ENCODE measurements at regions not wholly inside any gene's neighbourhood (a gene's known extent, or its start where the extent isn't known, plus 50 kb on each side); places are given as distances from the start of the nearest gene placed in this dataset.
A peak's percentile ranks its signal among the peaks of the same experiment; 100 is the strongest.

DNA sequence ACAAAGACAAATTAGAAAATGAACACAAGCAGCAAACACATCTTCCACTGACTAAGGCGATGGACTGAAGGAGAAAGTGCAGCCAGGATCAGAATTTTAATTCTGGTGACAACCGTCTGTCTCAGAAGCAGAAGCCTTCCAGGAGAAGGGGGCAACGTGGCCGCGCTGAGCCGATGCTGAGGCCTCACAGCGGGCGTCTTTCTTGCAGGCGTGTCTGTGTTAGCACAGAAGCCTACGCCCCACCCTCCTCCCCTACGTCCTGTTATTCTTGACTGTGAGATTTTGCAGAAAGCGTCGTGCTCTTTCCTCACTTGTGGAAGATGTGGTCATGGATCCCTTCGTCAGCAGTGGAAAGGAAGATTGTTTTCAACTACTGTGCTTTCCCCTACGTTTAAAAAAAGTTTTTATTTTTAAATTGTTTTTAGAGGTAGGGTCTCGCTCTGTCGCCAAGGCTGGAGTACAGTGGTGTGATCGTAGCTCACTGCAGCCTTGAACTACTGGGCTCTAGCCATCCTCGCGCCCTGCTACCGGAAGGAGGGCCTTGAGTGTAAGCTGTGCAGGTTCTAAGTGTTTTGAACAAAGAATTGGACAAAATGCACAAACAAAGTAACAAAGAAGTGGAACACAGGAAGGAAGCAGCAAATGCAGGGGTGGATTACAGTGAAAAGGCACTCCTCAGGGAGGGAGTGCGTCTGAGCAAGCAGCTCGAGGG lies 422.0 kb downstream of the GALR1 start:
- no peak for DNase-seq

DNA sequence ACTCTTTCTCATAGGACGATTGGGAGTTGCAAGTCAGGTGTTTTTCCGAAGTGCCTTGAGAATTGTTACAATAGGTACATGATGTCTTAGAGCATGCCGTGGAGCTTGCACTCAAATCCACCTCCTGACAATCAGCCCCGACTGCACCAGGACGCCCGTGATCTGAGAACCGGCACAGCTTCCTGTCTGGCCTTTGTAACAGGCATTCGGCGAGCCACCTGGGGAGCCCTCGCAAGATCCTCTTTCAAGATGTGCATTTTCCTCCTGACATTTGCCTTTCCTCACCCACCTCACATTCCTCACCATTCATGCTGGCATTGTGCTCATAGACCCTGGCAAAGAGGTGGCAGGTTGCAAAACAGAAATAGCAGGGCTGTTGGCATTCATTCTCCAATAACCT lies 427.3 kb downstream of the GALR1 start:
- no peak for DNase-seq

DNA sequence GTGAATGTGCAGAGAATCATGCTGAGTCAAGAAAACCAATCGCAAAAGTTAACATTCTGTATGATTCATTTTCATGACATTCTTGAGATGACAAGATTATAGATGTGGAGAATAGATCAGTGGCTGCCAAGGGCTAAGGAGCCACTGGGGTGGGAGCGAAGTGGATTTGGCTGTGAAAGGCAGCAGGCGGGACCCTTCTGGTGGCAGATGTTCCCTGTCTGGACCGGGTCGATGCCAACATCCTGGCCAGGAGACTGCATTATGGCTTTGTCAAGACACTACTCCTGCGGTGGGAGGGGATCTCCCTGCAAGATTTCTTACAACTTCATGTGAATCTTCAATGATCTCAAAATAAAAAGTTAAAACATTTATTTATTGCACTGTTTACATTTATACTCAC lies 427.9 kb downstream of the GALR1 start:
- DNase-seq, result no peak

DNA sequence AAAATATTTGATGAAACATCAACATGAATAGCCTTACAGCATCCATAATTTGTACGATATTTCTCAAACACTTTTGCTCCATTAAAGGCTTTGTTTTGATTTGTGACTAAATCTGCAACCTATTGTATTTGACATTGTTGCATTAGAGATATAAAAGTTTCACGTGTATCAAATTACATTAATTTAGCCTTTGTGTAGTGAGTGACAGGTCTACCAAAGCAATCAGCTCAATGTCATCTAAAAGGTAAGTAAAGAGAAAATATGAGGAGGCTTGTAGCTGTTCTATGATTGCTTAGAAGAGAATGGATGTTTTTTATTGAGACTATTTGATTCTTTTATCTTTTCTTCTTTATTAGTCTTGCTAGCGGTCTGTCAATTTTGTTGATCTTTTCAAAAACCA lies 430.2 kb downstream of the GALR1 start:
- no peak for DNase-seq

DNA sequence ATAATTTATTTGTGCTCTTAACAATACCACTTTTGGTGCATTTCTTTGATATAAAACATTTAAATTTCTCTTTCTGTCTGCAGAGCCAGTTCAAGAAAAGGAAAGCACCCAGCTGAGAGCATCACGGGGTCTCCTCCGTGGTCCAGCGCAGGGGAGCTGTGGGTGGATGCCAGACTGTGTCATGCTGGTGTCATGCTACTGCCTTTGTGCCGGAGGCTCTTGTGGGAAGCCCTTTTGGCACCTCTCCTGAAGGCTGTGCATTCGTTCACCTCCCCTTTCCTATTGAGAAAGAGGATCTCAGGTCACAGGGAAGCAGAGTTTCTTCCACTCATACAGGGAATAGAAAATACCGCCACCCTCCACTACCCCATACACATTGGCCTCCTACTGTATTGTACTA lies 450.4 kb downstream of the GALR1 start:
- no peak for DNase-seq

DNA sequence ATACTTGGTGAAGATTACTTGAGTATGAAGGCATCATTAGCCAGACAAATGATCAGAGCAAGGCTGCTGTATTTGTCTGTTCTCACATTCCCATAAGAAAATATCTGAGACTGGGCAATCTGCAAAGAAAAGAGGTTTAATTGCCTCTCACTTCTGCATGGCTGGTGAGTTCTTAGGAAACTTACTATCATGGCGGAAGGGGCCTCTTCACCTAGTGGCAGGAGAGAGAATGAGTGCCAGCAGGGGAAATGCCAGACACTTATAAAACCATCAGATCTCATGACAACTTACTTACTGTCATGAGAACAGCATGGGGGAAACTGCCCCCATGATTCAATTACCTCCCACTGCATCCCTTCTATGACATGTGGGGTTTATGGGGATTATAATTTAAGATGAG lies 452.3 kb downstream of the GALR1 start:
- DNase-seq, result no peak

DNA sequence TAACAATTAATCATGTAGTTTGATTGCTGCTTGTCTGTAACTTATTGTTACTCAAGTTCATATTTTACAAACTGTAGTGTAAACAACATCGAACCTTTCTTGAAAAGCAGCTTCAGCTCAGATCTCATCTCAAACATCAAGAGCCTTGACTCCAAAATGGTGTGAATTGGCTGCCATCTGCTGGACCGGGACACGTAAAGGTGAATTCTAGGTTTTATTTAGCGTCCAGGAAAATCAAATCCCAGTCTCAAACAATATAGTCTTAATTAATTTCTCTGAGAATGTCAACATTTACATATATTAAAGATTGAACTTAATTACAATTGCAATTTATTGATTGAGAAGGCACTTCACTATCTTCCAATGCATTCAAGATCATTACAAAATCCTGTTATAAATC lies 453.0 kb downstream of the GALR1 start:
- peak; percentile 7 for DNase-seq

DNA sequence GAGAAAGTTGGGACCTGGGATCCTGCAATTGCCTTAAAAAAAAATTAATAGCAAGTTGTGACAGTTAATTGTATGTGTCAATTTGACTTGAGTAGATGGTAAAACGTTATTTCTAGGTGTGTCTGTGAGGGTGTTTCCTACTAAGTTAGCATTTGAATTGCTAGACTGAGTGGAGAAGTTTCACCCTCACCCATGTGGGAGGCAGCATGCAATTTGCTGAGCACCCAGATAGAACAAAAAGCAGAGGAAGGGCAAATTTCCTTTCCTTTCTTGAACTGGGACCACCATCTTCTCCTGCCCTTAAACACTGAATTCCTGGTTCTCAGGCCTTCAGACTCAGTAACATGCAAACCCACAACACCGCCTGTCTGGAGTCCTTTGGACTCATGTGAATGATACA lies 455.7 kb downstream of the GALR1 start:
- no peak for DNase-seq

DNA sequence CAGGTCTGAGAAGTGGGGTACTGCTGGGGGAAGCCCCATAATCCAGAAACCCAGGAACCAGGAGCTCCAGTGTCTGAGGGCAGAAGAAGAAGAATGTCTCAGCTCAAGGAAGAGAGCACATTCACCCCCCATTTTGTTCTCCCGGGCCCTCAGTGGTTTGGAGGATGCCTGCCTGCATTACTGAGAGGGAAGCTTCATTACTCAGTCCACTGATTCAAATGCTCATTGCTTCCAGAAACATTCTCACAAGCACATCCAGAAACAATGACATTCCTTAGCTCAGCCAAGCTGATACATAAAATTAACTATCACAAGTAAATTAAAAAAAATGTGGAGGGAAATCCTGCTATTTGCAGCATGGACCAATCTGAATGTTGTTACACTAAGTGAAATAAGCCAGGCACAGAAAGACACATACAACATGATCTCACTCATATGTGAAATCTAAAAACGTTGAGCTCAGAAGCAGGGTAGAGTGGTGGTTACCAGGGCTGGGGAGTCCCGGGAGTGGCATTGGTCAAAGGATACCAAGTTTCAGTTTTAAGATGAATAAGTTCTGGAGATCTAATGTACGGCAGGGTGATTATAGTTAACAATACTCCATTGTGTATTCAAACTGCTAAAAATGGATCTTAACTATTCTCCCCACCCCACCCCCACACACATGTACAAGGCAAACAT lies 459.3 kb downstream of the GALR1 start:
- no peak for DNase-seq

DNA sequence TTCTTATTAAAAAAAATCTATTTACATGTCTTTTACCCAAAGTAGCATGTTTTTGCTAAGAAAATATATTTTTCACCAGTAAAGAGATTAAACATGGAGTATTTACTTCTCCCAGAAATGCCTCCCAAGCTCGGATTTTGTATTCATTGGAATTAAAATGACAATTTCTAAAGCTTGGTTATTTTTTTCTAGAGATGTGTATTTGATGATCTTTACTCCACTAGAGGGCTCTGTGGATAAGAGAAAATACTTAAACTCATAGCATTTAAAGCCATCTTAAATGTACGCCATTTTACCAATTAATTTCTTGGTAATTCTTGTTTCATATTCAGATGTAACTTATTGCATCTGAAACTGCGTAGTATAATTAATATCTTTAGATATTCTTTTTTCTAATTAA lies 461.4 kb downstream of the GALR1 start:
- DNase-seq, result no peak

DNA sequence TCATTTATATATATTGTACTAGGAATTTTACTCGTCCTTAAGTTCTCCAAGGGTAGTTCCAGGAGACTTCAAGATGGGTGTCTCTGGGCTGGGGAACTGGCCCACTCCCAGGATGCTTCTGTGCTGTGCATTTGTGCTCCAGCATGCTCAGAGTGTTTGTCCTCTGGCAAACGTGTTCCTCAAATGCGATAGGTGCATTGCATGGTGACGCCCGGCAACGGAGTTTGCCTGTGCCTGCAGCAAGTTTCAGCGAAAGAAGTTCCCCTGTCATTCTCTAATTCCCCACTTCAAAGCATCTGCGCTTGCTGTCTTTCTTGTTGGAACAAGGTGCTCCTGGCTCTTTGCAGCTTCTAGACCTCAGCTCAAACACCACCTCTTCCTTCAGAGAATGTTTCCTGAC lies 465.1 kb downstream of the GALR1 start:
- DNase-seq, result no peak

DNA sequence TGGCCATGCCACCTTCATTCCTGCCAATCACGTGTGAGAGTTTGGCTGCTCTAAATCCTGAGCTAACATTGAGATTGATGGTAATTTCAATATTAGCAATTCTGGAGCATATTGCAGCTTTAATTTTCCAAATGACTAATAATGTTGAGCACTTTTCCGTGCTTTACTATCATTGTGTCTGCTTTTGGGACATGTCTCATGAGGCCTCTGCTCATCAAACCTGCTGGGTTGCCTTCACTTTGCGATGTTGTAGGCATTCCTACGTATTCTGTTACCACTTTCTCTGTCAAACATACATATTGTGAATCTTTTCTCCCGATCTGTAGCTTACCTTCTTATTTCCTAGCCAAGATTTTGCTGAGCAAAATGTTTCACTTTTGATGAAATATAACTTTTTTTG lies 466.6 kb downstream of the GALR1 start:
- no peak for DNase-seq

DNA sequence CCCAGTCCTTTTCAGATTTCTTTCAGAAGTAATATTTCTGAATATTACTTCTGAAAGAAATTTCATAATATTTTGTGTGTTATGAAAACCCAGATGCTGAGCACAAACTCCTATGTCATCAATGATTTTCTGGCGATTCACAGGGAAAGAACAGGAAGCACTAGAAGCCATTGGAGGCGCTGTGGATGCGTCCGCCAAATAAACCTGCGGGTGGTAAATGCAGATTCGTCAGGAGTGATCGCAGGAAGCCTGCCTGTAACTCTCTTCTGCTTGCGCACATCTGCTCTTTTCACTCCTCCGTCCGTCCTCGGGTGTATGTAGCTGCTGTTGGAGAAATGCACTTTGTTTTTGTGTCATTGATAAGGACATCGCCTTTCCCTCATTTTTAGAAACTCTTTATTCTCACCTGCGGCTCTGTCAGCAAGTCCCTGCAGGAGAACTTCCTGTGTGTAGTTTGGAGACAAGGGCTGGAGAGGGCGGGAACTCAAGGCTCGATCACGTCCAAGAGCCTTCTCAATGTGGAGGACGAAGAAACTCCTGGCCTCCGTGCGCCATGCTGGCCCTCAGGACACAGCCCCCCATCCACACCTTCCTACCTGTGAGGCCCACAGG lies 483.8 kb downstream of the GALR1 start:
- no peak for DNase-seq

DNA sequence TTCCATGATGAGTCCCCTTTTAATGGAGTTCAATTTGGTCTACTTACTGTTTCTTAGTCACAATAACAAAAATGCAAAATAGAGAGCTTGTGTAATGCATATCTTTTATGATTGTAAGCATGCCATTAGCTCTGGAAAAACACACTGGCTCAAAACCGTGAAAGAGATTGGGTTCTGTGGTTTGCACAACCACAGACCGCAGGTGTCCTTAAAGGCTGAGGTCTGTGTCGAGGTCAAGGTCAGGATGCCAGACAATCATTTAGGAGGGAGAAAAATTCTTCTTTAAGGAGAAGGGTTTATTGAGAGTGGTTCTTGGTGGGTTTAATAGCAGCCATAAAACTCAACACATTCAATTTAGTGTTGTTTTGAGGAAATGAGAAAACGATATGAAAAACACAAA lies 487.2 kb downstream of the GALR1 start:
- no peak for DNase-seq

DNA sequence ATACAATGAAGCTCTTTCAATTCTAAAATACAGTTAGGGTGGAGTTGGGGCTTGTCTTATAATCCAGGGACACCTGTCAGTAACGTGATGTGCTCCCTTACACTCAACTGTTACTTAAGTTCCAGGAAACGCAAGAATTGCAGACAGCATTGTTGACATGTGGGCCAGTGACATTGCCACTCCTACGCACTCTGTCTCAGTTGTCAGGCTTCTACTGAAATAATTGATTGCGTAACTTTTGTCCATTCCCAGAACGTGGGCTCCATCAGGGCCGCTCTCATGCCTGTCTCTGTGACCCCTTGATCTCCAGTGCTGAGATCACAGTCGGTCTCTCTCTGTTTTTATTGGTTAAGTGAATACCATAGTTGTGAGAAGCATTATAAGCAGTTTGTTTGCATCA lies 487.8 kb downstream of the GALR1 start:
- DNase-seq, result no peak

DNA sequence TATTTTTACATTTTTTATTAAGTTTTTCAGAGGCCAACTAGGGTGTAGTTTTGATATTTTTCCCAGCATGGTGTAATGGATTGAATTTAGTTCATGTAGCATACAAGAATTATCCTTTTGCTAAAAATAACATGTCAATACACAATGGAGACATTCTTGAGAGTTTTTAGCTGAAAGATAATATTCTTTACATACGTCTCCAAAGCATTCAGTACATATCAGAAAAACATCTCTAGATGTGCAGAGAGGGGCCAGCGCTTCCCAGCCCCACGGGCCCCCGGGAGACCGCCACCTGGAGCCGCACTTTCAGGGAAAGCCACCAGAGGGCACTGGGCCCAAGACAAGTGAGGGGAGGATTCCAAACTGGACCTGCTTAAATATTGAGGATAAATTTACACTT lies 499.4 kb downstream of the GALR1 start:
- DNase-seq, result peak; percentile 21

DNA sequence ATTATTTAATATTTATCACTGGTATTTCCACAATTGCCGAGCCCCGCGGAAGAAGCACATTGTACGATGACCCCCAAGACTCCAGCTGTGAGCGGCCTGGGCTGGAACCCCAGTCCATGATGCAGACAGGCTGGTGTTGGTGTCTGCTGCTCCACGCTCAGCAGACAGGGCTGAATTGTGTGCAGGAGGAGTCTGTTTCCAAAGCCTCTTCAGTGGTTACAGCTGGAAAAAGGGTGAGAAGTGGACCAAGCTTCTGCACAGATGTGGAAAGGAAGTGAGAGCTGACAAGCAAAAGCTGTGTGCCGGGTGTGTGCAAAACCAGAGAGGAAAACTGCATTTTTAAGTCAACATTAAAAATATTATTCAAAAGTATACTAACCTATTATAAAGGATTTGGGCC lies 500.4 kb downstream of the GALR1 start:
- no peak for DNase-seq

DNA sequence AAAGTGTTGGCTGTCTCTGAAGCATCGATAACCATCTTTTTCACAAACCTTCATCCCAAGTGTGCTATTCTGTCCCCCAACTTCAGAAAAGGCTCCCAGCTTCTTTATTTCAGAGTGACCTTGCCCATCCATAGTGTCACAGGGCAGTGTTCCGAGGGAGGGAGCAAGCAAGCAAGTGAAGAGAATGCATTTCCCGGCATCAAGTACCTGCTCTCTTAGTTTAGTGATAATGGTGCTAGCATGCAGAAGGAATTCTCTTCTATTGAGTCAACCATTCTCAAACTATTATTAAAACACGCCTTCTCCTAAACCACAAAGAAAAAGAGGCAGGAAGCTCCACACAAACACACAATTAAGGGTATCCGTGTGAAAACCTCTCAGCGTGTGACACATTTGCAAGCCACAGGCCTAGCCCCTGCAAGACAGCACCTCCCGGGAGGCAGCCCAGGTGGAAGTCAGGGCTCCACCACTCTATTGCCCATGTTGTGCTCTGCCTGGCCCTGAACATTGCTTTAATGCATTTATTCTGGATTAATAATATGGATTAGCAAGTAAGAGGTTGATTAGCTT lies 504.9 kb downstream of the GALR1 start:
- no peak for DNase-seq

DNA sequence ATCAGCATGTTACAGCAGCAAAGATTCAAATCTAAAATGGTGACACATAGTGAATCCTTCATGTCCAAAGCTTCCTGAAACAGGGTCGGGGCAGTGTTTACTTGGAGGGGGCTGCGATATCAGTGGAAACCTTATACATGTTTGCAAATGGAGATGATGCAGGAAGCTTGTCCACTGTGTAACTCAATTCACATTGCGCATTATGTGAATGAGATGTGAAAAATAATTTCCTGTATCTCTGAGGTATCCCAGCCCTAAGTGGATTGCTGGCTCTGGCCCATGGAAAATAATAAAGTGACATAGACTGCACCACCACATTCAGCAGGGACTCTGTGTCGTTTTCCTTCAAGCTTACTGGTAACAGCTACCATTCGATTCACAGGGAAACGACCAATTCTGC lies 505.5 kb downstream of the GALR1 start:
- DNase-seq, result no peak

DNA sequence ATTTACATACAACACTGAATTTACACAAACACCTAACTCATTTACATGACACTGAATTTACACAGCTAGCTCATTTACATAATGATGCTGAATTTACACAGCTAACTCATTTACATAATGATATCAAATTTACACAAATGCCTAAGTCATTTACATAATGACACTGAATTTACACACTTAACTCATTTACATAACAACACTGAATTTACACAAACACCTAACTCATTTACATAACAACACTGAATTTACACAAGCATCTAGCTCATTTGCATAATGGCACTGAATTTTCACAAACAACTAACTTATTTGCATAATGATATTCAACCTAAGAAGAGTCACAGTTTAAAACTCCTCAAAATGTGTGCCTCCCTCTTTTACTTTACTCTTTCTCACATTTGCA lies 511.7 kb downstream of the GALR1 start:
- no peak for DNase-seq

DNA sequence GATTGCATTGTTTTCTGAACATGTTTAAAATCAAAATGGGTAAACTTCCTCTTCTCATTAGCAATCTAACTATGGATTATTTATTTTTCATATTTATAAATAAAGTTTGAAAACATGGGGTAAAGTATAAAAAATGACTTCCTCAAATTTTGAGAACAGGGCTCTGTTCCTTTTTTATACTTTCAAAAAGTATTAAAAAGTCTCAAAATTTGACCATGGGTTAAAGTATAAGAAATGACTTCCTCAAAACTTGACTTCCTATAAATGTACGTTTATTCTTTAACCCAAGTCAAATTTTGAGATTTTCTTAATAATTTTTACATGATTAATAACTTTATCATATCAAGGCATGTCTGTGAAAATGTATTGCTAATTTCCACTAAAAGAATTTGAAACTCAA lies 512.4 kb downstream of the GALR1 start:
- no peak for DNase-seq

DNA sequence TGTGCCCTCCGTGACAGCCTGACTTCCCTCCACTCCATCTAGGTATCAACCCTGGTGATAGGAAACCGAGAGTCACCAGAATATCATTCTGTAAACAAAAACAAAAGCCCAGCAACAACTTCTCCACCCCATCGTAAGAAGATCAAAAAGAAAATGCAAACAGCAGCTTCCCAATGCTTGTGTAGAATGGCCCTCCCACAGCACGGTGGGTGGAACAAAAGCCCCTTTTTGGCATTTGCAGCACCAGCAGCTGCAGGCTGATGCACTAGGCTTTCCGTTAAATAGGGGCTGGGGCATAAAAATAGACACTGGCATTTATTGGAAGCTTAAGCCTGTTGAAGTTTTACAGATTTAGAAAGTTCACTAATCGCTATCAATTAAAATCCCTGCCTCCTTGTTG lies 513.0 kb downstream of the GALR1 start:
- no peak for DNase-seq

DNA sequence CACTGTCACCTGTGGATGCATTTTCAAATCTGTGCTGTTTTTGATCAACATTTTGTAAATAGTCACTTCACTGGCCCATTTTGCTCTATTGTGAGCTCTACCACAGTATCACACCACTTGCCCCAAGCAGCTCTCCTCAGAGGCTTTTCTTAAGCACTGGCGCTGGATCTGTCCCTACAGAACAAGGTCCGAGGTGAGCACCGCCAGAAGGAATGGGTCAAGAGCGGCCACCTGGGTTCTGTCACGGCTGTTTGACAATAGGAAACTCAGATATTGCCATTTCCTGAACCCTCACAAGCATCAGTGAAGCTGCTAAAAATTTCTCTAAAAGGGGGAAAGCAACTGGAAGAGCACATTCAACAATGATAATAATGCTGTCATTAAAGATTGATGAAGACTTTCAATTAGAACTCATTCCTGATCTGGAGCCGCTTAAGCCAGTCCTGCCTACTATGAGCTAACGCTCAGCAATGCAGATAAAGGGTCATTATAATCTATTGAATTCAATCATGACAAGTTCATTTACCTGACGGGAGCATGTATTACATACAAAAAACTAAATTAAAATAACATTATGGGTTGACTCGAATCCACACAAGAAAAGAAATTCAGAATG lies 514.0 kb downstream of the GALR1 start:
- no peak for DNase-seq

DNA sequence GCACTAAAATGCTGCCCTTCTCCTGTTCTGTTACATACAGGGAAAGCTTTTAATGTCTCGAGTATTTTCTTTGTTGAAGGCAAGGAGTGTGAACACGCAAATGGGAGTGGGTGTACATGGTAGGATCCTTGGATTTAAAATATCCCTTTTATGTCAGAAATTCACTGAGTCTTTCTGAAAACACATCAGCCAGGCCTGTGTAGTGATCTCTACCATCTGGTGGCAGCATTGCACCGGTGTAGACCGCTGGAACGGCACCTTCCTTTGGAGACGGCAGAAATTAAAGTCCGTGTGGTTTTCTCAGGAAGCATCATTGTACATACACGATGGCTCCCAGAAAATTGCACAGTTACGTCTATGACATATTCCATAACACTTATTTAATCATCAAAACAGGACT lies 515.8 kb downstream of the GALR1 start:
- peak; percentile 15 for DNase-seq

All from stimulated activated CD4-positive, alpha-beta T cell treated with anti-CD3 and anti-CD28 coated beads, Interleukin-15, amount 100 ng/mL, for 24 hours (primary cell).